ENCODE measurements at regions not wholly inside any gene's neighbourhood (a gene's known extent, or its start where the extent isn't known, plus 50 kb on each side); places are given as distances from the start of the nearest gene placed in this dataset.
"Not testable (repeated sequence)": the region's sequence is repeated elsewhere in the genome, so short reads cannot be mapped to it uniquely, and the experiment has no call there.

- DNase-seq (ENCODE audit: low read depth in 2 of 2), result no peak
These were observed 215.2 kb upstream of the NOCT start for GRCh38 chr4:138800421-138800820.

GRCh38 chr4:138798404-138798803, 217.2 kb upstream of the NOCT start:
- no peak for DNase-seq (ENCODE audit: low read depth in 2 of 2)

- DNase-seq (ENCODE audit: low read depth in 2 of 2), result no peak
These were observed 217.9 kb upstream of the NOCT start for GRCh38 chr4:138797646-138798045.

GRCh38 chr4:138796761-138797160, 218.8 kb upstream of the NOCT start:
- DNase-seq (ENCODE audit: low read depth in 2 of 2), result no peak

GRCh38 chr4:138790706-138791340, 224.8 kb upstream of the NOCT start:
- DNase-seq (ENCODE audit: low read depth in 2 of 2), result no peak

- DNase-seq (ENCODE audit: low read depth in 2 of 2), result no peak
These were observed 225.8 kb upstream of the NOCT start for GRCh38 chr4:138789796-138790195.

- DNase-seq (ENCODE audit: low read depth in 2 of 2), result no peak
These were observed 226.7 kb upstream of the NOCT start for GRCh38 chr4:138788857-138789256.

- DNase-seq (ENCODE audit: low read depth in 2 of 2), result no peak
These were observed 227.3 kb upstream of the NOCT start for GRCh38 chr4:138788267-138788790.

DNA sequence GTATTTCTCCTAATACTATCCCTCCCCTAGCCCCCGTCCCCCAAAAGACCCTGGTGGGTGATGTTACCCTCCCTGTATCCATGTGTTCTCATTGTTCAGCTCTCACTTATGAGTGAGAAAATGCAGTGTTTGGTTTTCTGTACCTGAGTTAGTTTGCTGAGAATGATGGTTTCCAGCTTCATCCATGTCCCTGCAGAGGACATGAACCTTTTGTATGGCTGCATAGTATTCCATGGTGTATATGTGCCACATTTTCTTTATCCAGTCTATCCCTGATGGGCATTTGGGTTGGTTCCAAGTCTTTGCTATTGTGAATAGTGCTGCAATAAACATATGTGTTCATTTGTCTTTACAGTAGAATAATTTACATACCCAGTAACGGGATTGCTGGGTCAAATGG, 235.8 kb upstream of the NOCT start:
- DNase-seq (ENCODE audit: low read depth in 2 of 2), result not testable (repeated sequence)

- no peak for DNase-seq (ENCODE audit: low read depth in 2 of 2)
These were observed 239.7 kb upstream of the NOCT start for GRCh38 chr4:138775890-138776289.

- DNase-seq (ENCODE audit: low read depth in 2 of 2), result no peak
These were observed 240.1 kb upstream of the NOCT start for GRCh38 chr4:138775489-138775888.

DNA sequence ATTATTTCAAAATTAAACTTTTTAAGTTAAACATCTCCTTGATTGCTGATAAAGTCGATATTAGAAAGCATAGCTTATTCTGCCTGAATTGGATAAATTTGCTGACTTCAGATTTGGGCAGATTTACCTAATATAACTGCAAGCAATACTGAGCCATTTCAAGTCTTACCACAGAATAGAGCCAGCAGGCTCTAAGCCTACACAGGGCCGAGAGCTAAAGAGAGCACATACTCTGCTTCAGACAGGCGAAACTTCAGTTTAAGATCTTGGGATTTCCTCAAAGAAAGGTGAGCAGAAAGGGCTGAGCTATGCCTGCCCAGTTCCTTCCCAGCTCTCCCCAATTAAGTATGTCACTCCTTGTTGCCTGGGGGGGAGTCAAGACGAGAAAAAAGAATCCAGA, 240.6 kb upstream of the NOCT start:
- no peak for DNase-seq (ENCODE audit: low read depth in 2 of 2)

DNA sequence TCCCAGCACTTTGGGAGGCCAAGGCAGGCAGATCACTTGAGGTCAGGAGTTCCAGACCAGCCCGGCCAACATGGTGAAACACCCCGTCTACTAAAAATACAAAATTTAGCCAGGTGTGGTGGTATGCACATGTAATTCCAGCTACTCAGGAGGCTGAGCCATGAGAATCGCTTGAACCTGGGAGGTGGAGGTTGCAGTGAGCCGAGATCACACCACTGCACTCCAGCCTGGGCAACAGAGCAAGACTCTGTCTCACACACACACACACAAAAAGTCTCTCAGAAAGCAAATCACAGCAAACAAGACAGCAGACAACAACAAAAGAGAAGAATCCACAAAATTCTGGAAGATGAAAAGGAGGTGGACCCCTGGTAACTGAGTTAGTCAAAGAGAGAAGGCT, 241.5 kb upstream of the NOCT start:
- DNase-seq (ENCODE audit: low read depth in 2 of 2), result not testable (repeated sequence)

- no peak for DNase-seq (ENCODE audit: low read depth in 2 of 2)
These were observed 242.3 kb upstream of the NOCT start for GRCh38 chr4:138773321-138773720.

DNA sequence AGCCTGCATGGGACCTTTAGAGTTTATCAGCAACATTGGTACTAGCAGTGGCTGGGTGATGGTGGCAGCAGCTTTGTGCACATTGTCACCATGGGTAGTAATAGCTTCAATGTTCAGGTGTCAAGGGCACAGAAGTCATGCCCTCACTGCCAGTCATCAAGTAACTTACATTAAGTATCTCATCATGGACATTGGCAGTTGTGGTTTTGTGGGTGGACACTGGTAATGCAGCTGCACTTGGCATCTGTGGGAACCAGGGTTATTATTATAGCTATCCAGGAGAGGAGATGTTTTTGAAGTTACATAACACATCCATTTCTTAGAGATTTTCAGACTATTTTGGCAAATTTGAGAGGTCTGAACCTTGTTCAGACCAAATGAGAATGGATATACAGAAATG, 243.2 kb upstream of the NOCT start:
- DNase-seq (ENCODE audit: low read depth in 2 of 2), result no peak

- no peak for DNase-seq (ENCODE audit: low read depth in 2 of 2)
These were observed 244.8 kb upstream of the NOCT start for GRCh38 chr4:138770818-138771217.

GRCh38 chr4:138766332-138766731, 249.2 kb upstream of the NOCT start:
- DNase-seq (ENCODE audit: low read depth in 2 of 2), result no peak

DNA sequence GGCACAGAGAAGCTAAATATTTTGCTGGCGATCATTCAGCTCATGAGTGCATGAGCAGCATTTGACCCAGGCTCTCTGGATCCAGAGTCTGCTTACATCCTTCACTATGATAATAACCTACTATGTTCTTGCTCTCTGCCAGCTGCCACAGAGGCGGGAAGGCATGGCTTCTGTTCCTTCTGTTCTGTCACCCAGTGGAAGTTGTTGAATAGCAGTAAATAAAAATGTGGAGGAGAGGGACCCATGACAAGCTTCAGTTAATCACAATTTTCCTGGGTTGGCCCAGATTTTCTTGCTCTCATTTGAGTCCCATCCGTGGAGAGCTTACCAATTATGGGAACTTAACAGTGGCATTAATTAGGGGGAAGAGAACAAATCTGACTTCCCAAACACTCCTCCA, 250.1 kb upstream of the NOCT start:
- no peak for DNase-seq (ENCODE audit: low read depth in 2 of 2)

DNA sequence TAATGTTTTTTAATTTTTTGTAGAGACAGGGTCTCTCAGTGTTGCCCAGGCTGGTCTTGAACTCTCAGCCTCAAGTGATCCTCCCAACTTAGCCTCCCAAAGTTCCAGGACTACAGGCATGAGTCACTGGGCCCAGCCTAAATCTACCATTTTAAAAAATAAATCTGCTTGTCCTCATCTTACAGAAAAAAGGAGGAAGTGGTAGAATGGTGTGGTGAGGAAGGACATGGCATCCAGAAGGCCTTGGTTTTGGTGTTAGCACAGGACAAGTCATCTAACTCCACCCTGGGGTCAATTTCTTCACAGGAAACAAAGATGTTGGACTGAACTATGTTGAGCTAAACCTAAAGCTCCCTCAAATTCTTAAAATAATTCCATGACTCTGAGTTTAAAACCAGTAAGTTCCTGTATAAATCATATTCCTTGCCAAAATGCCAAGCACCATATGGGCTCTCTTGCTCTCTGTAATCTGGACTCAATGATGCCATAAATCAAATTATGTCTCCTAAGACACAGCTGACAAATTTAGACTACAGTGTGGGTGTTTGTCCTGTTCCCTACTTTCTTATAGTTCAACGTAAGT, 253.9 kb upstream of the NOCT start:
- DNase-seq (ENCODE audit: low read depth in 2 of 2), result no peak

GRCh38 chr4:138759554-138759902, 256.1 kb upstream of the NOCT start:
- DNase-seq (ENCODE audit: low read depth in 2 of 2), result no peak

- no peak for DNase-seq (ENCODE audit: low read depth in 2 of 2)
These were observed 256.6 kb upstream of the NOCT start for GRCh38 chr4:138758876-138759553.

DNA sequence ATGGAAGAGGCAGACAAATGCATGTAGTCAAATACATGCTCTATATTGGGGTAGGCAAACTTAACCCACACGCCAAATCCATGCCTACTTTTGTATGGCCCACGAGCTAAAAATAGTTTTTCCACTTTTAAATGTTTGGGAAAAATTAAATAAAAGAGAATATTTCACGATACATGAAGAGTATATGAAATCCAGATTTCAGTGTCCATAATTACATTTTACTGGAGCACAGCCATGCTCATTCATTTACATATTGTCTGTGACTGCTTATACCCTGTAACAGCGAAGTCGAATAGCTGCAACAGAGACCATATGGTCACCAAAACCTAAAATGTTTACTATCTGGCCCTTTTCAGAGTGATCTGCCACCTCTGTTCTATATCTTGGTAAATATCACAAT, 257.4 kb upstream of the NOCT start:
- no peak for DNase-seq (ENCODE audit: low read depth in 2 of 2)

GRCh38 chr4:138757432-138757831, 258.1 kb upstream of the NOCT start:
- DNase-seq (ENCODE audit: low read depth in 2 of 2), result no peak
